NB4 (cell line): ENCODE measurements at regions not wholly inside any gene's neighbourhood (a gene's known extent, or its start where the extent isn't known, plus 50 kb on each side); places are given as distances from the start of the nearest gene placed in this dataset.
"Not testable (repeated sequence)": the region's sequence is repeated elsewhere in the genome, so short reads cannot be mapped to it uniquely, and the experiment has no call there.

ENCODE experiments used
- DNase-seq: peaks from one replicate; pipeline ENCODE4 v3.0.0; 2010; ENCODE audit warnings: low read depth
- H3K4me3 ChIP-seq: one replicate; pipeline ENCODE4 v1.5.1; 2011; ENCODE audit warnings: mild to moderate bottlenecking, low read depth, low read length, moderate library complexity
- CTCF ChIP-seq: IDR thresholded peaks from one replicate; pipeline ENCODE4 v1.5.1; 2012; ENCODE audit warnings: low read depth, low read length
- MAX ChIP-seq: IDR thresholded peaks from 2 replicates; pipeline ENCODE4 v1.6.1; 2011; ENCODE audit warnings: low read depth, low read length
- MYC ChIP-seq: IDR thresholded peaks from 2 replicates; pipeline ENCODE4 v1.6.1; 2011; ENCODE audit warnings: low read depth, low read length
- POLR2A ChIP-seq: IDR thresholded peaks from 2 replicates; pipeline ENCODE4 v1.6.1; 2011; ENCODE audit warnings: mild to moderate bottlenecking; ENCODE audit not compliant: insufficient read length; ENCODE audit errors: extremely low read depth

- DNase-seq, result no peak
- H3K4me3 ChIP-seq, result no peak overlapping the region
- TF ChIP-seq MAX (no peak), CTCF (no peak), POLR2A (no peak), MYC (no peak)
Observed at GRCh38 chr6:168938546-168938945, 315.1 kb downstream of the THBS2 start.

GRCh38 chr6:168937054-168937453, 316.6 kb downstream of the THBS2 start:
- no peak for TF ChIP-seq POLR2A
- no peak for DNase-seq
- H3K4me3 ChIP-seq, result no peak overlapping the region

GRCh38 chr6:168935628-168936010, 318.0 kb downstream of the THBS2 start:
- DNase-seq, result no peak
- H3K4me3 ChIP-seq, result no peak overlapping the region
- TF ChIP-seq POLR2A (no peak), CTCF (no peak), MAX (no peak), MYC (no peak)

GRCh38 chr6:168934660-168935627, 318.7 kb downstream of the THBS2 start:
- DNase-seq, result no peak
- H3K4me3 ChIP-seq, result no peak overlapping the region
- TF ChIP-seq POLR2A (no peak), MAX (no peak), MYC (no peak), CTCF (no peak)

GRCh38 chr6:168932171-168932570, 321.5 kb downstream of the THBS2 start:
- H3K4me3 ChIP-seq, DNase-seq: not testable (repeated sequence)

GRCh38 chr6:168931072-168931471, 322.6 kb downstream of the THBS2 start:
- not testable (repeated sequence) for DNase-seq

GRCh38 chr6:168929871-168930450, 323.7 kb downstream of the THBS2 start:
- DNase-seq, result no peak
- no peak overlapping the region for H3K4me3 ChIP-seq
- TF ChIP-seq MYC (no peak), CTCF (no peak), MAX (no peak), POLR2A (no peak)

More at GRCh38 chr6:168931072-168931471, 322.6 kb downstream of the THBS2 start:
- not testable (repeated sequence) for H3K4me3 ChIP-seq
